NCI-H2029 (cell line): ENCODE measurements at regions not wholly inside any gene's neighbourhood (a gene's known extent, or its start where the extent isn't known, plus 50 kb on each side); places are given as distances from the start of the nearest gene placed in this dataset.
A peak's percentile ranks its signal among the peaks of the same experiment; 100 is the strongest.

Experiments
- DNase-seq: peaks from one replicate; lab custom pipeline; 2025; lab: John Stamatoyannopoulos, UW

DNA sequence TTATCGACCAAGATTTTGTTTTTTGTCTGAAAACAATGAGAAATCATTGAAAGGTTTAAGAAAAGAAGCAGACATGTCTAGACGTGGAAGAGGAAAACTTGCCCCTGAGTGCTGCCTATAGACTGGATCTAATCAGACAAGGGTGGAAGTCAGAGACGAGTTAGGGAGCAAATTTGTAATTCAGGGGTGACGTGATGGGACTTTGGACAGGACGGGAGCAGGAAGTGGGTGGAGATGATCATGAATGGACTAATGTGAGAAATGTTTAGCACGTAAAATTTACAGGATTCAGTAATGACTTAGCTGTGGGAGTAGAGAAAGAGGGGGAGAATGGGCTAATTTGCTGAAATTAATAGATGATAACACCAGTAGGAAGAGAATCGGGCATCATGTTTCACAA lies 117.0 kb upstream of the EPHA4 start:
- DNase-seq = no peak

- no peak for DNase-seq
Measured at GRCh38 chr2:221680548-221680947, 108.4 kb upstream of the EPHA4 start.

GRCh38 chr2:221677688-221678087 lies 105.6 kb upstream of the EPHA4 start:
- DNase-seq = no peak

GRCh38 chr2:221676566-221677172 lies 104.6 kb upstream of the EPHA4 start:
- no peak for DNase-seq

DNA sequence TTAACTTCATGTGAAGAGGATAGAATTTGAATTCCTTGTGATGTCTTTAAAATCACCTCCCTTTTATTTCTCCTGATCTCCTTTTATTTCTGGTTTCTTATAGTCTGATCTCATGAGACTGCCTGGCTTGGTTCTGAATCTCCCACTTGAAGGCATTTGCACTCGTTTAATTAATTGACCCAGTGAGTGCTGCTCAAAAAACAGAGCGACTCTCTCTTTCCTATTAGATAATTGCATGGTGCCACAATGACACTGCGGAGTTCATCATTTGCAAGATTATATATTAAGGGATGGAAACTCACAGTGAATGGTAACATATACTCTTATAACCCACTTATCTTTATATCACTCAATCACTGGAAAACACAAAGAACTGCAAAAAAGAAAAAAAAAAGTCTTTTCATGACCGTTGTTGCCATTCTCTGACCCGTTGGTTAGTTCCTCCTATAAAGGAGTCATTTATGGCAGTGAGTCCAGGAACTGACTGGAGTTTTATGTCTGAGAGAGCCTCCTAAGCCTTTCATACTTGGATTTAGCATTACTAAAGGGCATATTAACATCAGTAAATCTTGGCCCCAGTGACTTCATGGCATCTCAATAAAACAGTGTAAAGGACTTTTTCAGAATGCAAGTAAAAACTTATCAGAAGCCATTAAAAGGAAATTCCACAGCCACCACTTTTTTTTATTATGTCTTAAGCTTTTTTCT lies 103.3 kb upstream of the EPHA4 start:
- no peak for DNase-seq

- DNase-seq = no peak
Measured at GRCh38 chr2:221674446-221674845, 102.3 kb upstream of the EPHA4 start.

DNA sequence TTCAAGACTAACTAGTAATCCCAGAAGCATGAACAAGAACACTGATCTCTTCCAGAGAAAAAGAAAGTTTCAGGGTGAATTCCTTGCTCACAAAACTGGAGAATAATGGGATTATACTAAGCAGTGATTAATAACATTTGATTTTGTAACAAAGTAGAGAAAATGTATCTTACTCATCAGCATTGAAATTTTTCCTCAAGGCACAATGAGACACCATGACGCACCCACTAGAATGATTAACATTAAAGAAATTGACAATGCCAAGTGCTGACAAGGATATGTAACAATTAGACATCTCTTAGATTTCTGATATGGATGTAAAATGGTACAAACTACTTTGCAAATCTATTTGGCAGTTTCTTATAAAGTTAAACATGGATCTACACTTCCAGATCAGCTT lies 101.1 kb upstream of the EPHA4 start:
- DNase-seq = no peak

- DNase-seq = no peak
Measured at GRCh38 chr2:221671515-221671914, 99.4 kb upstream of the EPHA4 start.

GRCh38 chr2:221662689-221663391 lies 90.7 kb upstream of the EPHA4 start:
- DNase-seq = no peak

DNA sequence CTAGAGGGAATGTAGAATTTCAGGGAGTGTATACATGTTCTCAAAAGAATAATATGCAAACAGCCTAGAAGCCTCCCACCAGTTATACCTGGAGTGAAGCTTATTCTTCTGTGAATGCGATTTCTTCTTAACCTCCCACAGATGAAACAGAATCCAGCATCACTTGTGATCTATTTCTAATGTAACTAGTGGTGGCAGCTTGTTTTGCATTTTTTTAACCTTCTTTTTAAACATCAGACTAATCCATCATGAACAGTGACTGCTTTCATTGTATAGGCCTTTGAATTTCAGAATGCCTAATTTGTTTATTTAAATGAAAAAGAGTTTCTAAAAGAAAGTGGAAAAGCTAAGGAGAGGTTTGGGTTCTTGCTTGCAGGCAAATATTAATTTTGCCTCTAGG lies 85.7 kb upstream of the EPHA4 start:
- no peak for DNase-seq

GRCh38 chr2:221655300-221655699 lies 83.2 kb upstream of the EPHA4 start:
- DNase-seq = no peak

DNA sequence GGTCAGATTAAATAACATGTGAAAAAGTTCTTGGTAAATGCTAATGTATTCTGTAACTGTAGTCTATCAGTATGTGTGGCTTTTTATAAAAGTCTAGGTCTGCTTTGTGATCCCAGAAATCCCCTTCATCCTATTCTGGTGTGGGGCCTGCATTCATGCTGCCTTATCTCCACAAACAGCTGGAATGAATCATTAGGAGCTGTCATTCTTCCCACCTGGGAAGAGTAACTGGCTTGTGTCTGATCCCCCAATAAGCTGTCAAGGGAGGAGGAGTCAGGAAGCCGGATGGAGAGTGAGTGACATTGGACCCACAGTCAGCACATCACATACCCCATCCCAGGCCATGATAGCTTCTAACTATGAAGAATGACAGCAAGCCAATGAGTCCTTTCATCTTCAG lies 81.1 kb upstream of the EPHA4 start:
- DNase-seq = no peak

GRCh38 chr2:221649051-221649775 lies 77.1 kb upstream of the EPHA4 start:
- DNase-seq = peak; percentile 12

- no peak for DNase-seq
Measured at GRCh38 chr2:221642447-221642846, 70.3 kb upstream of the EPHA4 start.

- DNase-seq = no peak
Measured at GRCh38 chr2:221641181-221641871, 69.2 kb upstream of the EPHA4 start.

DNA sequence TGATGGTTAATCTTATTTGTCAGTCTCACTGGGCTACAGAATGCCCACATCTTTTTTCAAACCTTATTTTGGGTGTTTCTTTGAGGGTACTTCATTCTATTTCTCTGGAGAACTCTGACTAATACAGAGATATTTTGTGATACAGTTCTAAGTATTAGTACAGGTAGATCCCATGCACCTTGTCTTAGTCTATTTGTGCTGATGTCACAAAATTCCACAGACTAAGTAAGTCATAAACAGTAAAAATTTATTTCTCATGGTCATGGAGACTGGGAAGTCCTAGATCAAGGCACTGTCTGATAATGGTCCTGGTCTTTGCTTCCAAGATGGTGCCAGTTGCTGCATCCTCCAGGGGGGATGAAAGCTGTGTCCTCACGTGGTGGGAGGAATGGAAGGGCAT lies 68.6 kb upstream of the EPHA4 start:
- DNase-seq = no peak

GRCh38 chr2:221637851-221638250 lies 65.7 kb upstream of the EPHA4 start:
- DNase-seq = no peak

- DNase-seq = peak; percentile 33
Measured at GRCh38 chr2:221635949-221636348, 63.8 kb upstream of the EPHA4 start.

DNA sequence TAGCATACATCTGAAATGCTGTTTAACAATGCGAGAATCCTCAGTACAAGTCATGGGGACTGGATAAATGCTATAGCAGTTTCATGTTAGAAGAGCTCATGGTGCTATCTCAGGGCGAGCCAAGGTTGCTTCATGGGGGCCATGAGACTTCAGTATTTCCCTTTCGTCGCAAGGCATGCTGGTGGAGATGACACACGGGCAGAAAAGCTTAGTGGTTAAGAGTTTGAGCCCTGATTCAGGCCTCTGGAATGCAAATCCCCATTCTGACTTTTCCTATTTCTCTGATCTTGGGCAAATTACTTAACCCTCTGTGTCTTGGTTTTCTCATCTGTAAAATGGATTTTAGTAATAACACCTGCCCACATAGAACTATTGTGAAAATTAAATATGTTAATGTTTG lies 57.4 kb upstream of the EPHA4 start:
- no peak for DNase-seq

DNA sequence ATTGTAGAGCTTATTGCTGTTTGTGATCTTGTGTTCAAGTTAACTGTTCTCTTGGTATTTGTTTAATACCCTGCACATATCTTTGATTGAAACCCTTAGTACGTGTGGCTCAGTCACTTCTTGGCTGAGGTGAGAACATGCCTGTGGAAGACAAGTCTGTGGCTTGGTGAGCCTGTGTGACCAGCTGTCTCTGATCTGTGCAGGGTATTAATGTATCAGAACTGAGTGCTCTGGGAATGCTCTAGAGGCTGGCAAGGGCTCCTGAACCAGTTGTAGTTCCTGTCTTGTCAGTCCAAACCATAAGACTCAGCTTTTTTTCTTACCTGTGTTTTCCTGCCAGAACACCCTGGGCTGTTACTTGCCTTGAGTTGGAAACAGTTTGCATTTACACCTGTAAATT lies 52.4 kb upstream of the EPHA4 start:
- DNase-seq = no peak
